Endothelial cell of umbilical vein (primary cell): ENCODE measurements at regions not wholly inside any gene's neighbourhood (a gene's known extent, or its start where the extent isn't known, plus 50 kb on each side); places are given as distances from the start of the nearest gene placed in this dataset.

Experiments
- BruUV-seq: library from RNA; stranded (reverse); fragments of 400-500 nt; replicated peaks from 2 replicates; lab custom pipeline; 2021; lab: Mats Ljungman, UMichigan
- CTCF ChIA-PET: fragments of 300-600, 350-600 bp; sonication (Branson Sonifier 250); formaldehyde crosslinking; loops from one replicate; lab custom pipeline; 2021; ENCODE audit warnings: antibody characterized with exemption, inconsistent platforms; lab: Charles Lee
- POLR2A ChIA-PET: fragments of 300-600, 350-600 bp; sonication (Branson Sonifier 250); formaldehyde crosslinking; loops from one replicate; lab custom pipeline; 2021; ENCODE audit warnings: antibody characterized with exemption, inconsistent platforms; lab: Charles Lee
- DNase-seq: peaks from one replicate; pipeline ENCODE4 v3.0.0-alpha.2; 2011; ENCODE audit warnings: low read depth, low spot score
- FAIRE-seq: peaks from 2 replicates; lab custom pipeline; 2011; peaks lifted over from hg19 to GRCh38; lab: Jason Lieb, UNC
- H2AFZ ChIP-seq: 2 replicates; pipeline ENCODE4 v1.6.0; 2012; ENCODE audit warnings: low read depth, low read length, control low read depth, inconsistent platforms
- H3K27ac ChIP-seq: 2 replicates; pipeline ENCODE4 v1.5.1; 2011; ENCODE audit warnings: low read depth, mild to moderate bottlenecking, control low read depth, low read length, moderate library complexity; ENCODE audit not compliant: insufficient read depth
- H3K27me3 ChIP-seq, 2 experiments: 2 replicates each; pipeline versions ENCODE4 v1.6.0 to v1.6.1; 2011; ENCODE audit warnings: low read length in 2 of 2, mixed read lengths in 1 of 2; ENCODE audit not compliant: control insufficient read depth in 2 of 2, insufficient read depth in 2 of 2
- H3K36me3 ChIP-seq, 2 experiments: 2 replicates in 1 of 2; 3 replicates in 1 of 2; pipeline ENCODE4 v1.5.1; 2011; ENCODE audit warnings: low read length in 2 of 2, mild to moderate bottlenecking in 1 of 2, moderate library complexity in 1 of 2; ENCODE audit not compliant: control insufficient read depth in 2 of 2, insufficient read depth in 2 of 2; ENCODE audit errors: extremely low read depth in 1 of 2
- H3K4me1 ChIP-seq: 3 replicates; pipeline ENCODE4 v1.5.1; 2011; ENCODE audit warnings: mild to moderate bottlenecking, low read length; ENCODE audit not compliant: control insufficient read depth, insufficient read depth; ENCODE audit errors: extremely low read depth
- H3K4me2 ChIP-seq: 2 replicates; pipeline ENCODE4 v1.6.1; 2011; ENCODE audit warnings: low read length, control low read depth, mixed read lengths; ENCODE audit not compliant: insufficient read depth
- H3K4me3 ChIP-seq, 3 experiments: fragments of 200-600 bp in 1 of 3; sonication (generic), shearing (Covaris generic) in 1 of 3; replicated peaks in 1 of 3; 2 replicates each; pipeline ENCODE4 v1.5.1; 2011 to 2016; ENCODE audit warnings: control low read depth in 3 of 3, low read length in 3 of 3, mild to moderate bottlenecking in 2 of 3, inconsistent platforms in 1 of 3, low read depth in 1 of 3, moderate library complexity in 1 of 3; ENCODE audit not compliant: insufficient read depth in 1 of 3
- H3K79me2 ChIP-seq: 2 replicates; pipeline ENCODE4 v1.6.0; 2012; ENCODE audit warnings: low read length, inconsistent platforms; ENCODE audit not compliant: control insufficient read depth, insufficient read depth
- H3K9ac ChIP-seq: replicated peaks from 2 replicates; pipeline ENCODE3; 2011; ENCODE audit warnings: low read length, control low read depth; ENCODE audit not compliant: insufficient read depth; ENCODE audit errors: extremely low read depth
- H3K9me1 ChIP-seq: replicated peaks from 3 replicates; pipeline ENCODE4 v1.6.0; 2011; ENCODE audit warnings: mild to moderate bottlenecking, low read length; ENCODE audit not compliant: control insufficient read depth, insufficient read depth; ENCODE audit errors: extremely low read depth
- H3K9me3 ChIP-seq: replicated peaks from 2 replicates; pipeline ENCODE4 v1.5.1; 2012; ENCODE audit warnings: low read length, inconsistent platforms; ENCODE audit not compliant: control insufficient read depth, insufficient read depth
- H4K20me1 ChIP-seq: replicated peaks from 2 replicates; pipeline ENCODE3; 2011; ENCODE audit warnings: mild to moderate bottlenecking, low read length; ENCODE audit not compliant: control insufficient read depth, insufficient read depth; ENCODE audit errors: extremely low read depth
- EZH2 ChIP-seq: IDR thresholded peaks from 2 replicates; pipeline ENCODE4 v1.6.1; 2012; ENCODE audit warnings: borderline replicate concordance, low read depth, mild to moderate bottlenecking, moderate library complexity, low read length, inconsistent platforms; ENCODE audit not compliant: severe bottlenecking
- FOS ChIP-seq: IDR thresholded peaks from 2 replicates; pipeline ENCODE4 v1.6.1; 2011; ENCODE audit warnings: mild to moderate bottlenecking, low read length, moderate library complexity, borderline replicate concordance; ENCODE audit not compliant: insufficient read depth
- GATA2 ChIP-seq: IDR thresholded peaks from 2 replicates; pipeline ENCODE4 v1.7.0; 2011; ENCODE audit warnings: low read depth, mild to moderate bottlenecking, moderate library complexity, mixed read lengths, low read length; ENCODE audit not compliant: insufficient read length, insufficient read depth
- JUN ChIP-seq: IDR thresholded peaks from 2 replicates; pipeline ENCODE4 v1.6.1; 2011; ENCODE audit warnings: borderline replicate concordance, low read depth; ENCODE audit not compliant: insufficient read length, insufficient read depth
- MYC ChIP-seq: IDR thresholded peaks from one replicate; pipeline ENCODE4 v1.6.1; 2011; ENCODE audit warnings: mild to moderate bottlenecking, low read depth, low read length
- dilution Hi-C: fragments of 300-500 bp; cut with MboI; formaldehyde crosslinking; loops from one replicate; pipeline ENCODE4 v1.15.0; 2019; ENCODE audit warnings: low sequenced_read_pairs; ENCODE audit not compliant: extremely low pct_ligation_motif_present
- intact Hi-C: fragments of 100-400 bp; cut with micrococcal nuclease; formaldehyde crosslinking; loops from one replicate; pipeline ENCODE4 v1.10.0; 2022
- TF ChIP-seq, protein P1 (sequence below), 2 donors: IDR thresholded peaks; 1 replicate in 1 of 2; 2 replicates in 1 of 2; pipeline ENCODE4 v1.5.1; 2011; ENCODE audit warnings: low read length in 2 of 2, mild to moderate bottlenecking in 2 of 2, moderate library complexity in 2 of 2, control low read depth in 1 of 2, inconsistent platforms in 1 of 2, low read depth in 1 of 2; ENCODE audit not compliant: insufficient read depth in 1 of 2; ENCODE audit errors: extremely low read depth in 1 of 2

DNA sequence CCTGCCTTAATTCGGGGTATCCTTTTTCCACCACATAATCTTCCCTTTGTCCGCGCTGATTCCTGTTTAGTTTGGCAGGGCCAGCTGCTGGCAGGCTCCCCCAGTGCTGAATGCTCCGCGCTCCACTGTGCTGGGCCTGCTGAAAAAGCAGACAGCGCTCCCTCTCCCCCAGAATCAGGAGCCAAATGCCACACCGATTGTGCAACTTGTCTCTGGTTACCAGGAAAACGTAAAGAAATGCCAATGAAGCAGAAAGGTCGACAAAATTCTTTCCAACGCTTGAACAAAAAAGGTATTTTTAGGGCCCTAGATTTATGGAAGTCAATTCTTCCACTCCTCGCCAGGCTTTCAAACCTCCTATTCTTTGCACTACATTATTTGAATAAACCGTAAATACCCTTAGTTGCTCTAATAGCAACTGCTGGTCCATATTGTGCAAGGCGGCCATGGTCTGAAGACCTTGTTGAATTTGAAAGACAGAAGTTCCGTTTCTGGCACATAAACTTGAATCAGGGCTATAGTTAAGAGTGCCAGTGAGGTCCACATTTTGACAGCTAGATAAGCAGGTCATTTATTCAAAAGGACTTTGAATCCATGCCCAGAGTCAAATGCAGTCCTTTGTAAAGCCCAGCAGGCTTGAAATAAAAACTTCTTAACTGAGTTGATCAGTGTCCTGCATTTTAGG lies 206.7 kb upstream of the RFC3 start:
- POLR2A ChIA-PET: no interaction called here
- FAIRE-seq (no peak), DNase-seq (peak; percentile 80)
- dilution Hi-C loops (no loop called here), intact Hi-C loops (loop anchor here (2.0 kb wide), 1 partner anchor 112 kb away; no protein-coding TSS in a partner anchor)
- peaks cover 0 to 3% of the 10 kb centered on the region in 2 experiments for H3K27me3 ChIP-seq
- no peaks in the 10 kb centered on the region for H4K20me1 ChIP-seq
- CTCF ChIA-PET: interaction anchor here (0.9 kb wide), 1 partner anchor 46 kb away, joined by 3 read pairs; no protein-coding TSS in a partner anchor
- BruUV-seq: no TSS peak
- no peaks in the 10 kb centered on the region for H3K9me3 ChIP-seq
- peaks cover 14% of the 10 kb centered on the region for H3K4me1 ChIP-seq
- H2AFZ ChIP-seq: peak overlapping the region; percentile 89
- H3K36me3 ChIP-seq: no peaks in the 10 kb centered on the region
- peak overlapping the region; percentile 77 for H3K4me2 ChIP-seq
- H3K9me1 ChIP-seq: no peaks in the 10 kb centered on the region
- H3K9ac ChIP-seq: peak overlapping the region; percentile 46
- H3K79me2 ChIP-seq: no peaks in the 10 kb centered on the region
- peak overlapping the region in 1 of 3 experiments; percentile 39 for H3K4me3 ChIP-seq
- no peak for TF ChIP-seq FOS
- no peak for TF ChIP-seq EZH2
- no peak for TF ChIP-seq JUN
- no peak for TF ChIP-seq MYC
- TF ChIP-seq, protein P1, sequence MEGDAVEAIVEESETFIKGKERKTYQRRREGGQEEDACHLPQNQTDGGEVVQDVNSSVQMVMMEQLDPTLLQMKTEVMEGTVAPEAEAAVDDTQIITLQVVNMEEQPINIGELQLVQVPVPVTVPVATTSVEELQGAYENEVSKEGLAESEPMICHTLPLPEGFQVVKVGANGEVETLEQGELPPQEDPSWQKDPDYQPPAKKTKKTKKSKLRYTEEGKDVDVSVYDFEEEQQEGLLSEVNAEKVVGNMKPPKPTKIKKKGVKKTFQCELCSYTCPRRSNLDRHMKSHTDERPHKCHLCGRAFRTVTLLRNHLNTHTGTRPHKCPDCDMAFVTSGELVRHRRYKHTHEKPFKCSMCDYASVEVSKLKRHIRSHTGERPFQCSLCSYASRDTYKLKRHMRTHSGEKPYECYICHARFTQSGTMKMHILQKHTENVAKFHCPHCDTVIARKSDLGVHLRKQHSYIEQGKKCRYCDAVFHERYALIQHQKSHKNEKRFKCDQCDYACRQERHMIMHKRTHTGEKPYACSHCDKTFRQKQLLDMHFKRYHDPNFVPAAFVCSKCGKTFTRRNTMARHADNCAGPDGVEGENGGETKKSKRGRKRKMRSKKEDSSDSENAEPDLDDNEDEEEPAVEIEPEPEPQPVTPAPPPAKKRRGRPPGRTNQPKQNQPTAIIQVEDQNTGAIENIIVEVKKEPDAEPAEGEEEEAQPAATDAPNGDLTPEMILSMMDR (IDR thresholded peaks at IDR 0.05; ENCODE audit: extremely low read depth in 1 of 2, insufficient read depth in 1 of 2, low read depth in 1 of 2, low read length in 2 of 2): no peak
- TF ChIP-seq GATA2: peak; percentile 51
- no peak overlapping the region for H3K27ac ChIP-seq
